Body of pancreas (tissue), 4 donors: ENCODE measurements at regions not wholly inside any gene's neighbourhood (a gene's known extent, or its start where the extent isn't known, plus 50 kb on each side); places are given as distances from the start of the nearest gene placed in this dataset.

Source experiments
- CTCF ChIP-seq, 7 experiments: fragments of 450-650 bp in 4 of 7; fragments of 200-600 bp in 3 of 7; sonication (generic) in 3 of 7; IDR thresholded peaks; one replicate each; pipeline ENCODE4 v1.5.1; 2016 to 2019; ENCODE audit warnings: antibody characterized with exemption in 7 of 7
- POLR2A ChIP-seq, 3 donors: fragments of 450-650 bp; IDR thresholded peaks; one replicate each; pipeline ENCODE4 v1.6.1; 2016; ENCODE audit warnings: antibody characterized with exemption in 3 of 3, mild to moderate bottlenecking in 2 of 3

GRCh38 chr7:33764752-33765451 is 140.4 kb upstream of the BMPER start:
- TF ChIP-seq CTCF (IDR thresholded peaks at IDR 0.05), result no peak
- no peak for TF ChIP-seq POLR2A (IDR thresholded peaks at IDR 0.05)
